AG04450 (cell line): ENCODE measurements at regions not wholly inside any gene's neighbourhood (a gene's known extent, or its start where the extent isn't known, plus 50 kb on each side); places are given as distances from the start of the nearest gene placed in this dataset.

Experiments used
- CTCF ChIA-PET: fragments of 300-600, 350-600 bp; formaldehyde crosslinking; extraction: SDS; loops from one replicate; lab custom pipeline; 2022; ENCODE audit warnings: antibody characterized with exemption, inconsistent platforms; lab: Charles Lee
- POLR2A ChIA-PET: fragments of 350-600 bp; formaldehyde crosslinking; extraction: SDS; loops from one replicate; lab custom pipeline; 2021; ENCODE audit warnings: antibody characterized with exemption, inconsistent platforms; lab: Yijun Ruan, JAX
- DNase-seq: peaks from one replicate; pipeline ENCODE4 v3.0.0-alpha.2; 2011; ENCODE audit warnings: low read depth, low spot score
- H3K27ac ChIP-seq: one replicate; pipeline ENCODE4 v1.5.1; 2012; ENCODE audit warnings: low read depth, low read length, control low read depth
- H3K27me3 ChIP-seq: one replicate; pipeline ENCODE4 v1.6.0; 2012; ENCODE audit warnings: low read length; ENCODE audit not compliant: control insufficient read depth, insufficient read depth
- H3K4me3 ChIP-seq: 2 replicates; pipeline ENCODE4 v1.5.1; 2011; ENCODE audit warnings: mild to moderate bottlenecking, low read depth, low read length, control low read depth
- H3K9me3 ChIP-seq: 2 replicates; pipeline ENCODE4 v1.5.1; 2012; ENCODE audit warnings: low read length; ENCODE audit not compliant: control insufficient read depth, insufficient read depth
- CTCF ChIP-seq: IDR thresholded peaks from 2 replicates; pipeline ENCODE4 v1.5.1; 2011; ENCODE audit warnings: low read depth, low read length, control low read depth, inconsistent platforms

- no peak overlapping the region for H3K27ac ChIP-seq
- peaks cover 6% of the 10 kb centered on the region for H3K27me3 ChIP-seq
- H3K4me3 ChIP-seq = no peak overlapping the region
- POLR2A ChIA-PET = no interaction called here
- H3K9me3 ChIP-seq = no peaks in the 10 kb centered on the region
- CTCF ChIA-PET = no interaction called here
- no peak for TF ChIP-seq CTCF
- no peak for DNase-seq
These were observed 57.3 kb downstream of the EVX1 start for GRCh38 chr7:27299861-27300260.

- no peak for DNase-seq
- TF ChIP-seq CTCF = no peak
- POLR2A ChIA-PET = no interaction called here
- H3K27ac ChIP-seq = no peak overlapping the region
- no peak overlapping the region for H3K4me3 ChIP-seq
- CTCF ChIA-PET = no interaction called here
- H3K9me3 ChIP-seq = no peaks in the 10 kb centered on the region
- H3K27me3 ChIP-seq = peaks cover 6% of the 10 kb centered on the region
These were observed 57.8 kb downstream of the EVX1 start for GRCh38 chr7:27300421-27300820.

GRCh38 chr7:27302590-27302989 lies 60.0 kb downstream of the EVX1 start:
- Histone ChIP-seq H3K4me3 (no peak overlapping the region), H3K27me3 (peaks cover 6% of the 10 kb centered on the region), H3K9me3 (no peaks in the 10 kb centered on the region), H3K27ac (no peak overlapping the region)
- DNase-seq = no peak
- ChIA-PET POLR2A (no interaction called here), CTCF (interaction anchor here (0.9 kb wide), 1 partner anchor 12 kb away, joined by 3 read pairs; no protein-coding TSS in a partner anchor)
- TF ChIP-seq CTCF = no peak

GRCh38 chr7:27303026-27303425 lies 60.4 kb downstream of the EVX1 start:
- H3K27me3 ChIP-seq = peaks cover 6% of the 10 kb centered on the region
- POLR2A ChIA-PET = no interaction called here

GRCh38 chr7:27305854-27306253 lies 63.3 kb downstream of the EVX1 start:
- TF ChIP-seq CTCF = no peak
- Histone ChIP-seq H3K9me3 (no peaks in the 10 kb centered on the region), H3K27ac (no peak overlapping the region), H3K4me3 (no peak overlapping the region), H3K27me3 (peaks cover 6% of the 10 kb centered on the region)
- no peak for DNase-seq
- POLR2A ChIA-PET = no interaction called here
- CTCF ChIA-PET = no interaction called here

More at GRCh38 chr7:27303026-27303425, 60.4 kb downstream of the EVX1 start:
- no peak overlapping the region for H3K4me3 ChIP-seq
- H3K27ac ChIP-seq = no peak overlapping the region
- no peak for TF ChIP-seq CTCF
- DNase-seq = no peak
- CTCF ChIA-PET = no interaction called here
- no peaks in the 10 kb centered on the region for H3K9me3 ChIP-seq
